T-cell (primary cell): ENCODE measurements at regions not wholly inside any gene's neighbourhood (a gene's known extent, or its start where the extent isn't known, plus 50 kb on each side); places are given as distances from the start of the nearest gene placed in this dataset.

ENCODE experiments used
- ATAC-seq, 4 experiments: fragments of 200-7000 bp in 3 of 4; fragments of 150-1000 bp in 1 of 4; cut with Tn5 transposase; replicated peaks in 1 of 4; 1 replicate in 3 of 4; 2 replicates in 1 of 4; pipeline ENCODE4 v1.10.0; 2021; ENCODE audit warnings: moderate library complexity in 3 of 4, mild to moderate bottlenecking in 2 of 4, moderate number of reproducible peaks in 1 of 4
- CTCF ChIA-PET, 2 donors: fragments of 300-600 bp; sonication (Branson Sonifier 250); formaldehyde crosslinking; loops; one replicate each; lab custom pipeline; 2022; ENCODE audit warnings: antibody characterized with exemption in 2 of 2; lab: Charles Lee
- POLR2A ChIA-PET, 2 donors: fragments of 300-600 bp; sonication (Branson Sonifier 250); formaldehyde crosslinking; loops; one replicate each; lab custom pipeline; 2022; ENCODE audit warnings: antibody characterized with exemption in 2 of 2; lab: Charles Lee
- DNase-seq, 35 experiments: peaks; one replicate each; pipeline versions ENCODE4 v3.0.0 to v3.0.0-alpha.2; 2013 to 2023
- H3K27ac ChIP-seq: one replicate; pipeline ENCODE4 v1.5.1; 2013; ENCODE audit warnings: low read length
- H3K27me3 ChIP-seq, 2 experiments: replicated peaks in 1 of 2; 1 replicate in 1 of 2; 2 replicates in 1 of 2; pipeline versions ENCODE4 v1.6.1 to v1.7.0; 2013; ENCODE audit warnings: low read length in 1 of 2, mixed read lengths in 1 of 2; ENCODE audit not compliant: control insufficient read depth in 2 of 2, insufficient read depth in 2 of 2; ENCODE audit errors: extremely low read depth in 1 of 2
- H3K36me3 ChIP-seq, 2 donors: 1 replicate in 1 of 2; 2 replicates in 1 of 2; pipeline versions ENCODE4 v1.6.1 to v1.7.0; 2013; ENCODE audit warnings: low read length in 1 of 2; ENCODE audit not compliant: control insufficient read depth in 2 of 2, insufficient read depth in 1 of 2; ENCODE audit errors: extremely low read depth in 1 of 2
- H3K4me1 ChIP-seq, 2 experiments: 1 replicate in 1 of 2; 2 replicates in 1 of 2; pipeline versions ENCODE4 v1.6.1 to v1.7.0; 2013; ENCODE audit warnings: low read length in 2 of 2, mixed read lengths in 1 of 2; ENCODE audit not compliant: insufficient read depth in 2 of 2, control insufficient read depth in 1 of 2; ENCODE audit errors: extremely low read depth in 1 of 2
- H3K4me3 ChIP-seq, 2 donors: 1 replicate in 1 of 2; 2 replicates in 1 of 2; pipeline versions ENCODE4 v1.5.1 to v1.7.0; 2013; ENCODE audit warnings: mild to moderate bottlenecking in 2 of 2, low read length in 1 of 2, moderate library complexity in 1 of 2; ENCODE audit not compliant: control insufficient read depth in 1 of 2; ENCODE audit errors: extremely low read depth in 1 of 2
- H3K9me3 ChIP-seq: 2 replicates; pipeline ENCODE4 v1.7.0; 2013
- H3K27ac Mint-ChIP-seq, 2 donors: one replicate each; pipeline ENCODE4 v1.8.0; 2020 to 2021; ENCODE audit warnings: mild to moderate bottlenecking in 2 of 2, mixed read lengths in 2 of 2
- H3K27me3 Mint-ChIP-seq, 2 donors: one replicate each; pipeline ENCODE4 v1.8.0; 2021 to 2022; ENCODE audit warnings: mixed read lengths in 2 of 2
- H3K36me3 Mint-ChIP-seq: one replicate; pipeline ENCODE4 v1.8.0; 2021; ENCODE audit warnings: mixed read lengths
- H3K4me1 Mint-ChIP-seq, 3 donors: one replicate each; pipeline ENCODE4 v1.8.0; 2020 to 2022; ENCODE audit warnings: mixed read lengths in 3 of 3, mild to moderate bottlenecking in 1 of 3
- H3K4me3 Mint-ChIP-seq, 3 donors: one replicate each; pipeline ENCODE4 v1.8.0; 2020 to 2022; ENCODE audit warnings: mild to moderate bottlenecking in 3 of 3, mixed read lengths in 3 of 3, moderate library complexity in 3 of 3
- H3K9me3 Mint-ChIP-seq, 3 donors: one replicate each; pipeline ENCODE4 v1.8.0; 2020 to 2022; ENCODE audit warnings: mixed read lengths in 3 of 3
- WGBS: methylation state at CpG from one replicate; pipeline ENCODE4 v1.1.5; 2013; ENCODE audit warnings: missing lambda C conversion rate; ENCODE audit not compliant: insufficient coverage; 5-methylcytosine and 5-hydroxymethylcytosine counted together

- H3K27ac ChIP-seq: no peak overlapping the region
- peaks cover 0 to 5% (median 0%) of the 10 kb centered on the region in 3 donors for H3K9me3 Mint-ChIP-seq
- H3K4me3 Mint-ChIP-seq: no peak overlapping the region
- H3K4me1 Mint-ChIP-seq: no peaks in the 10 kb centered on the region
- H3K4me3 ChIP-seq: no peak overlapping the region
- CTCF ChIA-PET: no interaction called here
- ATAC-seq (no peak), DNase-seq (no peak)
- no peaks in the 10 kb centered on the region for H3K4me1 ChIP-seq
- POLR2A ChIA-PET: no interaction called here
- peaks cover 0 to 7% of the 10 kb centered on the region in 2 experiments for H3K27me3 ChIP-seq
- no peak overlapping the region for H3K27ac Mint-ChIP-seq
- H3K27me3 Mint-ChIP-seq: peaks cover 10 to 13% of the 10 kb centered on the region in 2 donors
- no CpG with 5 or more reads among the region's 2 CpGs for WGBS
- H3K36me3 ChIP-seq: no peaks in the 10 kb centered on the region
- no peaks in the 10 kb centered on the region for H3K9me3 ChIP-seq
- no peaks in the 10 kb centered on the region for H3K36me3 Mint-ChIP-seq
These were observed 152.0 kb upstream of the POU3F1 start for GRCh38 chr1:38198621-38199020.

DNA sequence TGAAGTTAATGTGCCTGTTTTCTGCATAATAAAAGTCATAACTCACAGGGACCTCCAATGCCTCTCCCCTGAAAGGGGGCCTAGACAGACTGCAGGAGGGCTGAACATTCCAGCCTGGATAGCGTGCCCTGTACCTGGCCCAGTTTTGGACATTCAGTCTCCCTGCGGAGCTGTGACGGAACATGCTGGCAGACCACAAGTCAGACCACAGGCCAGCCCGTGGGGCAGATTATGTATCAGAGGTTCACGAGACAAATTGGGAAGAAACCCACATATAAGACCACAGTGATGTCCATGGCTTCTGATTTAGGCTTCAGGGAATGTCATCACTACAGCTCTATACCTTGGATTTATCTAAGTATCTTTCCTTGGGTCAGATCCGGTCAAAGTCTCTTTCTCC, 151.5 kb upstream of the POU3F1 start:
- Histone ChIP-seq H3K9me3 (no peaks in the 10 kb centered on the region), H3K4me3 (no peak overlapping the region), H3K27me3 (peaks cover 0 to 11% of the 10 kb centered on the region in 2 experiments), H3K36me3 (no peaks in the 10 kb centered on the region), H3K27ac (no peak overlapping the region), H3K4me1 (no peaks in the 10 kb centered on the region)
- Mint-ChIP-seq H3K27me3 (peaks cover 12 to 17% of the 10 kb centered on the region in 2 donors), H3K4me3 (no peak overlapping the region), H3K36me3 (no peaks in the 10 kb centered on the region), H3K9me3 (peaks cover 0 to 5% (median 0%) of the 10 kb centered on the region in 3 donors), H3K4me1 (no peaks in the 10 kb centered on the region), H3K27ac (no peak overlapping the region)
- ChIA-PET POLR2A (no interaction called here), CTCF (no interaction called here)
- no peak for DNase-seq
- WGBS: 92% methylated on average over 3 of the region's 6 CpGs
- ATAC-seq: no peak

DNA sequence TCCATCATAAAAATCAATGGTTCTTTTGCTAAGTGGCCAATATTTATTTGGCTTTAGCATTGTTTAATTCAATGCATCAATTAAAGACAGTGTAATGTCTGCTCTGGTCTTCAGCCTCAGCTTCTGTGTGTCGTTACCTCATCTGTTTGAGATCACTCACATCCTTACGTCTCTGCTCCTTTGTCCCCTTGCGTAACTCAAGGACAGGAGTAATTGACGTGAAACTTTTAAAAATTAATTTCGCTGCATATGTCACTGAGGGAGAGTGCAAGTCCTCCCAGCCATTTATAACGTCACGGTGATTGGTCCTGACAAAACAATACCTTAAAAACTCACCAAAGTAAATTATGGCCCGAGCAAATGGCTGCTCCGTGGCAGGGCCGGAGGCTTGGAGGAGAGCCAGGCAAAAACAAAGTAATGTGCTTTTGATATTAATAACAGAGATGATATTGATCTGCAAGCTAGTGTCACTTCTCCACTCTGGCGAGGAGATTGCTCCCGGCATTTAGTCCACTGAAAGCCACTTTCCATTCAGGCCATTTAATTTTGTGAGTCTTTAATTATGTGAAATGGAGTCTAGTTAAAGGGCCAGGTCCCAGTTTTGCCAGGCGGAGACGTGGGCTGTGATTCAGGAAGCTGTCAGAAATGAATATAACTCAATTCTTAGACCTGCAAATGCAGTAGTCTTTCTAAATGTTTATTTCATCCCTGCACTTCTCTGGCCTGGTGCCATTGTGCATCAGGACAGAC, 150.9 kb upstream of the POU3F1 start:
- Histone ChIP-seq H3K27me3 (peaks cover 0 to 14% of the 10 kb centered on the region in 2 experiments), H3K4me1 (no peaks in the 10 kb centered on the region), H3K36me3 (no peaks in the 10 kb centered on the region), H3K4me3 (no peak overlapping the region), H3K27ac (no peak overlapping the region), H3K9me3 (no peaks in the 10 kb centered on the region)
- H3K27ac Mint-ChIP-seq: no peak overlapping the region
- peaks cover 12 to 20% of the 10 kb centered on the region in 2 donors for H3K27me3 Mint-ChIP-seq
- ChIA-PET POLR2A (no interaction called here), CTCF (interaction anchor here in 1 of 2 donors (0.6 kb wide), 1 partner anchor 490 kb away, joined by 3 read pairs; no protein-coding TSS in a partner anchor)
- DNase-seq: no peak
- 43% methylated on average over 3 of the region's 14 CpGs for WGBS
- no peaks in the 10 kb centered on the region for H3K4me1 Mint-ChIP-seq
- peaks cover 0 to 5% (median 0%) of the 10 kb centered on the region in 3 donors for H3K9me3 Mint-ChIP-seq
- H3K36me3 Mint-ChIP-seq: no peaks in the 10 kb centered on the region
- no peak overlapping the region for H3K4me3 Mint-ChIP-seq
- no peak for ATAC-seq

GRCh38 chr1:38194472-38194871, 147.9 kb upstream of the POU3F1 start:
- Histone ChIP-seq H3K27me3 (peaks cover 0 to 21% of the 10 kb centered on the region in 2 experiments), H3K9me3 (no peaks in the 10 kb centered on the region), H3K36me3 (no peaks in the 10 kb centered on the region), H3K4me3 (no peak overlapping the region), H3K27ac (no peak overlapping the region), H3K4me1 (no peaks in the 10 kb centered on the region)
- Mint-ChIP-seq H3K4me3 (no peak overlapping the region), H3K27me3 (peaks cover 23 to 38% of the 10 kb centered on the region in 2 donors), H3K36me3 (no peaks in the 10 kb centered on the region), H3K27ac (no peak overlapping the region), H3K4me1 (no peaks in the 10 kb centered on the region), H3K9me3 (no peaks in the 10 kb centered on the region)
- ChIA-PET POLR2A (no interaction called here), CTCF (interaction anchor here in 1 of 2 donors (0.5 kb wide), 1 partner anchor 66 kb away, joined by 4 read pairs; no protein-coding TSS in a partner anchor)
- 59% methylated on average over 2 of the region's 6 CpGs for WGBS
- ATAC-seq (no peak), DNase-seq (no peak)

DNA sequence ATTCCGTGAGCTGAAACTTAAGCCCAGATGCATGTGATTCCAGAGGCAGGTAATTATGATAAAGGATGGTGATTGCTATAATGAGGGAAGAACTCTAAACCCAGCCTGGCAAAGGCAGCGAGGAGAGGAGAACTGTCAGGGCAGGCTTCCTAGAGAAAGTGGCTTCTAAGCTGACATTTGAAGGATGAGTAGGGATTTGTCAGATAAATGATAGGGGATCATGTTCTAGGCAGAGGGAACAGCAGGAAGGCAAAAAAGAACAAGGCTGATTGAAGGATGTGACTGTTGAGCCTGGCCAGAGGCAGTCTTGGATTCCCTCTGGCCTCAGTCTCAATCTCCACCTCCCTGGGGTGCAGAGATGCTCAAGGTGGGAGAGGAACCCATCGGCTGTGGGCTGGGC, 146.4 kb upstream of the POU3F1 start:
- CTCF ChIA-PET: no interaction called here
- no peaks in the 10 kb centered on the region for H3K36me3 ChIP-seq
- no peaks in the 10 kb centered on the region for H3K36me3 Mint-ChIP-seq
- no peak overlapping the region for H3K27ac Mint-ChIP-seq
- DNase-seq (no peak), ATAC-seq (no peak)
- no peaks in the 10 kb centered on the region for H3K4me1 Mint-ChIP-seq
- H3K9me3 Mint-ChIP-seq: no peaks in the 10 kb centered on the region
- POLR2A ChIA-PET: interaction anchor here in 1 of 2 donors (0.7 kb wide), 1 partner anchor 93 kb away, joined by 4 read pairs; no protein-coding TSS in a partner anchor
- H3K4me3 ChIP-seq: no peak overlapping the region
- no peaks in the 10 kb centered on the region for H3K9me3 ChIP-seq
- H3K27ac ChIP-seq: no peak overlapping the region
- no peak overlapping the region for H3K4me3 Mint-ChIP-seq
- peaks cover 0 to 26% of the 10 kb centered on the region in 2 experiments for H3K27me3 ChIP-seq
- H3K27me3 Mint-ChIP-seq: peaks cover 27 to 48% of the 10 kb centered on the region in 2 donors
- H3K4me1 ChIP-seq: no peaks in the 10 kb centered on the region
- WGBS: 50% methylated on average over 2 of the region's 3 CpGs

DNA sequence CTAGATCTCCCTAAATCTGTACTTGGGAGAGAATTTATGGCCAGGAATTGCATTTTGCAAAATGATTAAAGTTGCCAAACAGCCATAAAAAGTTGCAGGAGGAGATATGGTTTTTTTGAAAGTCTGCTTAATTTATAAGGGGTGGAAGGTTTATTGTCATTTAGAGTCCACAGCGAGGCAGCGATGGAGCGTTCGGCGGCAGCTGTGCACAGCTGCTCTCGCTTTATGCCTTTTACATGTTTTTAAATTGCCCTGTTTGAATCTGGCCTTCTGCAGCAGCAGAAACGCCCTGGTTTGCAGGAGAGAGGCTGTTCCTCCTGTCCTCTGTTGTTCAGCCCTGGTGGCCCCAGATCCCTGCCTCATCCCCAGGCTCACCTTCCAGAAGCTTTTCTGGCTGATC, 144.9 kb upstream of the POU3F1 start:
- no peaks in the 10 kb centered on the region for H3K4me1 Mint-ChIP-seq
- Histone ChIP-seq H3K4me3 (no peak overlapping the region), H3K4me1 (no peaks in the 10 kb centered on the region), H3K36me3 (no peaks in the 10 kb centered on the region), H3K9me3 (no peaks in the 10 kb centered on the region), H3K27me3 (peaks cover 0 to 28% of the 10 kb centered on the region in 2 experiments), H3K27ac (no peak overlapping the region)
- CTCF ChIA-PET: no interaction called here
- no peaks in the 10 kb centered on the region for H3K9me3 Mint-ChIP-seq
- ATAC-seq (no peak), DNase-seq (no peak)
- POLR2A ChIA-PET: no interaction called here
- H3K27ac Mint-ChIP-seq: no peak overlapping the region
- H3K36me3 Mint-ChIP-seq: no peaks in the 10 kb centered on the region
- peaks cover 33 to 56% of the 10 kb centered on the region in 2 donors for H3K27me3 Mint-ChIP-seq
- 30% methylated on average over 2 of the region's 7 CpGs for WGBS
- no peak overlapping the region for H3K4me3 Mint-ChIP-seq
